HepG2 (cell line): ENCODE measurements at regions not wholly inside any gene's neighbourhood (a gene's known extent, or its start where the extent isn't known, plus 50 kb on each side); places are given as distances from the start of the nearest gene placed in this dataset.

ENCODE experiments used
- ATAC-seq: fragments of 200-7000 bp; cut with Tn5 transposase; 3 replicates; pipeline ENCODE4 v1.9.1; 2020; ENCODE audit warnings: mild to moderate bottlenecking, moderate library complexity
- BruUV-seq: library from RNA; stranded (reverse); fragments of 400-500 nt; replicated peaks from 2 replicates; lab custom pipeline; 2021; lab: Mats Ljungman, UMichigan
- CTCF ChIA-PET: fragments of 300-600 bp; formaldehyde crosslinking; extraction: SDS; loops from one replicate; lab custom pipeline; 2021; ENCODE audit warnings: low total read pairs, inconsistent platforms, low intra/inter-chr PET ratio; lab: Yijun Ruan, JAX
- POLR2A ChIA-PET: fragments of 350-600 bp; sonication (Branson Sonifier 250); formaldehyde crosslinking; loops from one replicate; lab custom pipeline; 2020; ENCODE audit warnings: antibody characterized with exemption, inconsistent platforms; lab: Yijun Ruan, JAX
- DNase-seq: peaks from one replicate; pipeline ENCODE4 v3.0.0-alpha.2; 2015; ENCODE audit warnings: low spot score
- FAIRE-seq: peaks from 3 replicates; lab custom pipeline; 2011; peaks lifted over from hg19 to GRCh38; lab: Jason Lieb, UNC
- H2AFZ ChIP-seq: one replicate; pipeline ENCODE4 v1.6.1; 2011; ENCODE audit warnings: low read length, inconsistent platforms
- H3K27ac ChIP-seq: fragments of 300-600 bp; 3 replicates; pipeline ENCODE4 v1.8.0; 2011; ENCODE audit warnings: mixed run types, mild to moderate bottlenecking, mixed read lengths, low read length, inconsistent platforms; ENCODE audit not compliant: insufficient read depth; ENCODE audit errors: extremely low read length
- H3K27me3 ChIP-seq, 2 experiments: fragments of 200-600 bp in 1 of 2; 2 replicates in 1 of 2; 3 replicates in 1 of 2; pipeline versions ENCODE4 v1.6.0 to v1.8.0; 2011; ENCODE audit warnings: low read length in 2 of 2, mild to moderate bottlenecking in 2 of 2, moderate library complexity in 2 of 2, inconsistent platforms in 1 of 2; ENCODE audit not compliant: insufficient read depth in 2 of 2, control insufficient read depth in 1 of 2
- H3K36me3 ChIP-seq, 2 experiments: fragments of 200-600 bp in 1 of 2; replicated peaks in 1 of 2; 2 replicates in 1 of 2; 3 replicates in 1 of 2; pipeline versions ENCODE4 v1.5.1 to v1.8.0; 2011; ENCODE audit warnings: low read length in 2 of 2, inconsistent platforms in 1 of 2; ENCODE audit not compliant: insufficient read depth in 2 of 2, control insufficient read depth in 1 of 2
- H3K4me1 ChIP-seq: 2 replicates; pipeline ENCODE4 v1.5.1; 2012; ENCODE audit warnings: low read length, inconsistent platforms; ENCODE audit not compliant: insufficient read depth
- H3K4me2 ChIP-seq: 2 replicates; pipeline ENCODE4 v1.6.0; 2011; ENCODE audit warnings: low read depth, low read length, inconsistent platforms
- H3K4me3 ChIP-seq, 3 experiments: fragments of 200-600 bp in 1 of 3; sonication (generic), shearing (Covaris generic) in 1 of 3; replicated peaks in 1 of 3; 2 replicates each; pipeline ENCODE4 v1.5.1; 2011 to 2016; ENCODE audit warnings: low read length in 3 of 3, inconsistent platforms in 2 of 3, low read depth in 2 of 3, mild to moderate bottlenecking in 2 of 3, control low read depth in 1 of 3, mixed read lengths in 1 of 3; ENCODE audit not compliant: insufficient read depth in 1 of 3
- H3K79me2 ChIP-seq: one replicate; pipeline ENCODE4 v1.6.1; 2011; ENCODE audit warnings: low read length, inconsistent platforms; ENCODE audit not compliant: insufficient read depth
- H3K9ac ChIP-seq: 2 replicates; pipeline ENCODE4 v1.6.0; 2011; ENCODE audit warnings: mild to moderate bottlenecking, low read depth, low read length, inconsistent platforms; ENCODE audit not compliant: insufficient read depth
- H3K9me3 ChIP-seq: 2 replicates; pipeline ENCODE4 v1.5.1; 2012; ENCODE audit warnings: mild to moderate bottlenecking, low read length
- H4K20me1 ChIP-seq: 2 replicates; pipeline ENCODE4 v1.6.0; 2011; ENCODE audit warnings: inconsistent platforms, mild to moderate bottlenecking, low read length, moderate library complexity; ENCODE audit not compliant: insufficient read depth
- AFF4 ChIP-seq: sonication (generic); formaldehyde crosslinking; IDR thresholded peaks from 2 replicates; pipeline ENCODE4 v1.4.0; 2020; ENCODE audit warnings: missing genetic modification reagents
- E2F2 ChIP-seq: sonication (generic); formaldehyde crosslinking; IDR thresholded peaks from 2 replicates; pipeline ENCODE4 v1.4.0; 2020; ENCODE audit warnings: missing genetic modification reagents, borderline replicate concordance
- KLF16 ChIP-seq, 2 experiments: sonication (generic) in 1 of 2; formaldehyde crosslinking in 1 of 2; IDR thresholded peaks; 2 replicates each; pipeline versions ENCODE4 v1.6.1 to v1.8.0; 2016 to 2023; ENCODE audit warnings: missing genetic modification reagents in 2 of 2, missing compliant biosample characterization in 1 of 2
- KLF9 ChIP-seq: IDR thresholded peaks from 2 replicates; pipeline ENCODE4 v1.6.1; 2016; ENCODE audit warnings: low read depth
- NFKB2 ChIP-seq: sonication (generic); formaldehyde crosslinking; IDR thresholded peaks from 2 replicates; pipeline ENCODE4 v1.4.0; 2020; ENCODE audit warnings: missing genetic modification reagents, borderline replicate concordance
- PHF8 ChIP-seq: sonication (generic); formaldehyde crosslinking; IDR thresholded peaks from 2 replicates; pipeline ENCODE4 v1.5.0; 2020; ENCODE audit warnings: missing genetic modification reagents
- SALL1 ChIP-seq: sonication (generic); formaldehyde crosslinking; IDR thresholded peaks from 2 replicates; pipeline ENCODE4 v1.8.0; 2022; ENCODE audit warnings: mild to moderate bottlenecking, missing genetic modification reagents
- SP1 ChIP-seq, 2 experiments: fragments of 450-650 bp in 1 of 2; sonication (generic) in 1 of 2; formaldehyde crosslinking in 1 of 2; IDR thresholded peaks; 2 replicates each; pipeline versions ENCODE4 v1.4.0 to v1.6.1; 2016 to 2020; ENCODE audit warnings: missing genetic modification reagents in 1 of 2
- TERF1 ChIP-seq: sonication (generic); formaldehyde crosslinking; IDR thresholded peaks from 2 replicates; pipeline ENCODE4 v1.8.0; 2022; ENCODE audit warnings: mild to moderate bottlenecking, missing genetic modification reagents, moderate library complexity
- TSC22D2 ChIP-seq: sonication (generic); formaldehyde crosslinking; IDR thresholded peaks from 2 replicates; pipeline ENCODE4 v1.5.1; 2020; ENCODE audit warnings: missing genetic modification reagents, mild to moderate bottlenecking, borderline replicate concordance
- U2AF1 ChIP-seq: fragments of 200-400 bp; formaldehyde crosslinking; optimal IDR thresholded peaks from 2 replicates; pipeline ENCODE3; 2017; ENCODE audit warnings: mild to moderate bottlenecking, low read depth, low read length
- ZNF367 ChIP-seq: sonication (generic); formaldehyde crosslinking; IDR thresholded peaks from 2 replicates; pipeline ENCODE4 v1.4.0; 2020; ENCODE audit warnings: missing genetic modification reagents, borderline replicate concordance
- ZNF44 ChIP-seq: sonication (generic); formaldehyde crosslinking; IDR thresholded peaks from 2 replicates; pipeline ENCODE4 v1.5.1; 2020; ENCODE audit warnings: mild to moderate bottlenecking, missing genetic modification reagents
- ZNF441 ChIP-seq: sonication (generic); formaldehyde crosslinking; IDR thresholded peaks from 2 replicates; pipeline ENCODE4 v1.7.0; 2021; ENCODE audit warnings: missing genetic modification reagents, borderline replicate concordance
- ZNF496 ChIP-seq: sonication (generic); formaldehyde crosslinking; IDR thresholded peaks from 2 replicates; pipeline ENCODE4 v1.8.1; 2023; ENCODE audit warnings: mild to moderate bottlenecking, moderate library complexity, missing genetic modification reagents; ENCODE audit not compliant: insufficient replicate concordance
- ZNF572 ChIP-seq: sonication (generic); formaldehyde crosslinking; IDR thresholded peaks from 2 replicates; pipeline ENCODE4 v1.5.1; 2020; ENCODE audit warnings: mild to moderate bottlenecking, missing genetic modification reagents
- ZNF703 ChIP-seq: sonication (generic); formaldehyde crosslinking; IDR thresholded peaks from 2 replicates; pipeline ENCODE4 v1.5.1; 2020; ENCODE audit warnings: missing genetic modification reagents, mild to moderate bottlenecking, moderate library complexity, borderline replicate concordance
- ZNF792 ChIP-seq: IDR thresholded peaks from 2 replicates; pipeline ENCODE4 v1.6.1; 2016
- WGBS: methylation state at CpG from one replicate; pipeline ENCODE4 v1.1.6; 2017; ENCODE audit warnings: low lambda C conversion rate; 5-methylcytosine and 5-hydroxymethylcytosine counted together
- in situ Hi-C: cut with HindIII; loops from 2 replicates; pipeline ENCODE4 v1.10.0; 2017; ENCODE audit warnings: low pct_unique_long_range_greater_than_20kb; ENCODE audit not compliant: extremely low pct_ligation_motif_present
- intact Hi-C: fragments of 100-400 bp; cut with micrococcal nuclease; formaldehyde crosslinking; loops from one replicate; pipeline ENCODE4 v1.10.0; 2022; ENCODE audit not compliant: unreplicated experiment

- TF ChIP-seq ZNF44 (CRISPR knock-in tag) (no peak), KLF9 (CRISPR knock-in tag) (no peak), TERF1 (no peak), U2AF1 (no peak)
Measured at GRCh38 chr10:130923596-130923995, 387.9 kb downstream of the TCERG1L start (continued).

- no peak overlapping the region for H3K4me2 ChIP-seq
- no peaks in the 10 kb centered on the region for H3K79me2 ChIP-seq
- FAIRE-seq = no peak
- no peak overlapping the region for H3K27ac ChIP-seq
- H3K9me3 ChIP-seq = peaks cover 15% of the 10 kb centered on the region
- H3K36me3 ChIP-seq = no peaks in the 10 kb centered on the region
- CTCF ChIA-PET = no interaction called here
- no peak overlapping the region for H2AFZ ChIP-seq
- no peaks in the 10 kb centered on the region for H4K20me1 ChIP-seq
- no TSS peak for BruUV-seq
- ATAC-seq = no peak
- no peak overlapping the region for H3K9ac ChIP-seq
- in situ Hi-C loops (no loop called here), intact Hi-C loops (no loop called here)
- no peaks in the 10 kb centered on the region for H3K4me1 ChIP-seq
- 36% methylated on average over 14 of the region's 17 CpGs for WGBS
- DNase-seq = no peak
- no peak overlapping the region for H3K4me3 ChIP-seq
- POLR2A ChIA-PET = no interaction called here
- no peaks in the 10 kb centered on the region; a peak in 1 of 5 replicates for H3K27me3 ChIP-seq
- TF ChIP-seq ZNF496 (CRISPR knock-in tag) = no peak
- TF ChIP-seq TSC22D2 = peak; percentile 62; the same call in 1 of the 2 replicates
- no peak for TF ChIP-seq ZNF572 (CRISPR knock-in tag)
- TF ChIP-seq E2F2 (CRISPR knock-in tag) = no peak
- TF ChIP-seq AFF4 (CRISPR knock-in tag) = no peak
- no peak for TF ChIP-seq SP1 (IDR thresholded peaks at IDR 0.05)
- TF ChIP-seq SP1 (CRISPR knock-in tag; IDR thresholded peaks at IDR 0.05) = no peak
- 0 out of 4 replicates have a peak, but pooled peaks of 1 of the 2 experiments have one; percentile 38 for TF ChIP-seq KLF16 (CRISPR knock-in tag; IDR thresholded peaks at IDR 0.05)
- peak; percentile 53 for TF ChIP-seq SALL1 (CRISPR knock-in tag)
- TF ChIP-seq PHF8 (CRISPR knock-in tag) = no peak
- TF ChIP-seq ZNF441 (CRISPR knock-in tag) = 0 out of 2 replicates have a peak, but pooled peaks have one; percentile 23
- no peak for TF ChIP-seq ZNF367 (CRISPR knock-in tag)
- peak; percentile 52; the same call in 1 of the 2 replicates for TF ChIP-seq ZNF792
- TF ChIP-seq ZNF703 (CRISPR knock-in tag) = no peak
- peak; percentile 64; the same call in 1 of the 2 replicates for TF ChIP-seq NFKB2
Measured at GRCh38 chr10:130924138-130924819, 387.2 kb downstream of the TCERG1L start.
